AG08395 (cell line): ENCODE measurements at regions not wholly inside any gene's neighbourhood (a gene's known extent, or its start where the extent isn't known, plus 50 kb on each side); places are given as distances from the start of the nearest gene placed in this dataset.

ENCODE experiments used
- DNase-seq: peaks from one replicate; pipeline ENCODE4 v3.0.0; 2012; ENCODE audit warnings: mixed read lengths, low spot score

- DNase-seq: no peak
Measured at GRCh38 chr5:144822503-144822902, 651.8 kb downstream of the KCTD16 start.

- no peak for DNase-seq
Measured at GRCh38 chr5:144820278-144820677, 649.6 kb downstream of the KCTD16 start.

GRCh38 chr5:144815131-144815530 lies 644.5 kb downstream of the KCTD16 start:
- DNase-seq: no peak

- DNase-seq: peak; percentile 11
Measured at GRCh38 chr5:144812763-144813162, 642.1 kb downstream of the KCTD16 start.

GRCh38 chr5:144800169-144800568 lies 629.5 kb downstream of the KCTD16 start:
- no peak for DNase-seq

- DNase-seq: no peak
Measured at GRCh38 chr5:144798595-144798994, 627.9 kb downstream of the KCTD16 start.

- DNase-seq: no peak
Measured at GRCh38 chr5:144794922-144795321, 624.2 kb downstream of the KCTD16 start.

GRCh38 chr5:144788556-144788955 lies 617.9 kb downstream of the KCTD16 start:
- DNase-seq: no peak

GRCh38 chr5:144788046-144788445 lies 617.4 kb downstream of the KCTD16 start:
- no peak for DNase-seq

GRCh38 chr5:144779368-144779767 lies 608.7 kb downstream of the KCTD16 start:
- DNase-seq: no peak

- DNase-seq: no peak
Measured at GRCh38 chr5:144778561-144778960, 607.9 kb downstream of the KCTD16 start.

GRCh38 chr5:144774197-144774596 lies 603.5 kb downstream of the KCTD16 start:
- no peak for DNase-seq

- no peak for DNase-seq
Measured at GRCh38 chr5:144773628-144774027, 603.0 kb downstream of the KCTD16 start.

- no peak for DNase-seq
Measured at GRCh38 chr5:144771802-144772201, 601.1 kb downstream of the KCTD16 start.

- DNase-seq: no peak
Measured at GRCh38 chr5:144742361-144742760, 571.7 kb downstream of the KCTD16 start.

GRCh38 chr5:144731786-144732185 lies 561.1 kb downstream of the KCTD16 start:
- DNase-seq: no peak

- no peak for DNase-seq
Measured at GRCh38 chr5:144712090-144712489, 541.4 kb downstream of the KCTD16 start.

GRCh38 chr5:144711172-144711571 lies 540.5 kb downstream of the KCTD16 start:
- DNase-seq: no peak

- DNase-seq: no peak
Measured at GRCh38 chr5:144710637-144711036, 540.0 kb downstream of the KCTD16 start.

- no peak for DNase-seq
Measured at GRCh38 chr5:144703776-144704175, 533.1 kb downstream of the KCTD16 start.

GRCh38 chr5:144698484-144698883 lies 527.8 kb downstream of the KCTD16 start:
- DNase-seq: no peak

GRCh38 chr5:144697847-144698262 lies 527.2 kb downstream of the KCTD16 start:
- peak; percentile 20 for DNase-seq

GRCh38 chr5:144691936-144692335 lies 521.3 kb downstream of the KCTD16 start:
- no peak for DNase-seq

- DNase-seq: no peak
Measured at GRCh38 chr5:144684899-144685298, 514.2 kb downstream of the KCTD16 start.

GRCh38 chr5:144680711-144681110 lies 510.0 kb downstream of the KCTD16 start:
- no peak for DNase-seq
